HEK293 (cell line): ENCODE measurements at regions not wholly inside any gene's neighbourhood (a gene's known extent, or its start where the extent isn't known, plus 50 kb on each side); places are given as distances from the start of the nearest gene placed in this dataset.

Experiments used
- CTCF ChIA-PET: fragments of 350-600 bp; formaldehyde crosslinking; extraction: SDS; loops from one replicate; lab custom pipeline; 2021; ENCODE audit warnings: antibody characterized with exemption; lab: Yijun Ruan, JAX
- POLR2A ChIA-PET: fragments of 300-600 bp; formaldehyde crosslinking; extraction: SDS; loops from one replicate; lab custom pipeline; 2020; ENCODE audit warnings: antibody characterized with exemption, inconsistent platforms; lab: Yijun Ruan, JAX
- H3K27ac ChIP-seq: fragments of 200-500 bp; sonication (Bioruptor generic); 2 replicates; pipeline ENCODE4 v1.5.1; 2014; ENCODE audit warnings: low read depth, low read length, control low read depth, inconsistent platforms; ENCODE audit errors: extremely low read depth
- H3K36me3 ChIP-seq, 2 experiments: fragments of 200-500 bp in 1 of 2; sonication (Bioruptor generic) in 1 of 2; 1 replicate in 1 of 2; 2 replicates in 1 of 2; pipeline ENCODE4 v1.5.1; 2014 to 2017; ENCODE audit warnings: inconsistent platforms in 2 of 2, low read length in 2 of 2; ENCODE audit not compliant: control insufficient read depth in 2 of 2, insufficient read depth in 1 of 2
- H3K4me1 ChIP-seq: fragments of 200-500 bp; sonication (Bioruptor generic); 2 replicates; pipeline ENCODE4 v1.5.1; 2014; ENCODE audit warnings: mild to moderate bottlenecking, low read length, inconsistent platforms; ENCODE audit not compliant: control insufficient read depth, insufficient read depth
- H3K4me3 ChIP-seq: 2 replicates; pipeline ENCODE4 v1.5.1; 2011; ENCODE audit warnings: low read depth, mild to moderate bottlenecking, control low read depth, low read length, moderate library complexity
- H3K9me3 ChIP-seq: fragments of 200-500 bp; sonication (Bioruptor generic); 2 replicates; pipeline ENCODE4 v1.5.1; 2014; ENCODE audit warnings: low read depth, low read length, inconsistent platforms; ENCODE audit not compliant: control insufficient read depth, insufficient read depth
- PRDM1 ChIP-seq: fragments of 450-650 bp; formaldehyde crosslinking; IDR thresholded peaks from 2 replicates; pipeline ENCODE4; 2016; ENCODE audit warnings: missing biosample characterization, missing genetic modification characterization
- PRDM2 ChIP-seq: fragments of 450-650 bp; formaldehyde crosslinking; IDR thresholded peaks from 2 replicates; pipeline ENCODE4 v1.5.1; 2016; ENCODE audit warnings: missing biosample characterization, missing genetic modification characterization, borderline replicate concordance
- YY2 ChIP-seq: fragments of 450-650 bp; formaldehyde crosslinking; IDR thresholded peaks from 2 replicates; pipeline ENCODE4 v1.5.1; 2016; ENCODE audit warnings: missing biosample characterization, missing genetic modification characterization
- ZBTB7A ChIP-seq: fragments of 450-650 bp; formaldehyde crosslinking; IDR thresholded peaks from 2 replicates; pipeline ENCODE4 v1.5.1; 2016; ENCODE audit warnings: low read depth, missing biosample characterization, missing genetic modification characterization
- ZBTB8A ChIP-seq: fragments of 450-650 bp; formaldehyde crosslinking; IDR thresholded peaks from 2 replicates; pipeline ENCODE4 v1.5.1; 2016; ENCODE audit warnings: missing biosample characterization, missing genetic modification characterization
- ZEB2 ChIP-seq: fragments of 450-650 bp; formaldehyde crosslinking; IDR thresholded peaks from 2 replicates; pipeline ENCODE4 v1.5.1; 2016; ENCODE audit warnings: missing biosample characterization, missing genetic modification characterization
- ZFHX2 ChIP-seq: fragments of 450-650 bp; formaldehyde crosslinking; conservative IDR thresholded peaks from 2 replicates; pipeline ENCODE4 v1.5.1; 2016; ENCODE audit warnings: missing biosample characterization, missing genetic modification characterization
- ZNF175 ChIP-seq: fragments of 450-650 bp; formaldehyde crosslinking; IDR thresholded peaks from 2 replicates; pipeline ENCODE4 v1.5.1; 2016; ENCODE audit warnings: missing biosample characterization, missing genetic modification characterization
- ZNF19 ChIP-seq: fragments of 450-650 bp; formaldehyde crosslinking; IDR thresholded peaks from 2 replicates; pipeline ENCODE4; 2016; ENCODE audit warnings: missing biosample characterization, missing genetic modification characterization, low read depth
- ZNF280C ChIP-seq: fragments of 450-650 bp; formaldehyde crosslinking; IDR thresholded peaks from 2 replicates; pipeline ENCODE4 v1.5.1; 2016; ENCODE audit warnings: missing biosample characterization, missing genetic modification characterization
- ZNF280D ChIP-seq: fragments of 450-650 bp; formaldehyde crosslinking; IDR thresholded peaks from 2 replicates; pipeline ENCODE4 v1.5.1; 2016; ENCODE audit warnings: missing biosample characterization, missing genetic modification characterization
- ZNF350 ChIP-seq: fragments of 450-650 bp; formaldehyde crosslinking; IDR thresholded peaks from 2 replicates; pipeline ENCODE4 v1.5.0; 2017; ENCODE audit warnings: missing biosample characterization, mild to moderate bottlenecking, missing genetic modification characterization
- ZNF366 ChIP-seq: fragments of 450-650 bp; formaldehyde crosslinking; conservative IDR thresholded peaks from 2 replicates; pipeline ENCODE4 v1.5.1; 2016; ENCODE audit warnings: missing biosample characterization, missing genetic modification characterization
- ZNF670 ChIP-seq: fragments of 450-650 bp; formaldehyde crosslinking; IDR thresholded peaks from 2 replicates; pipeline ENCODE4 v1.5.1; 2016; ENCODE audit warnings: missing biosample characterization, missing genetic modification characterization, low read depth
- ZNF692 ChIP-seq: fragments of 450-650 bp; formaldehyde crosslinking; IDR thresholded peaks from 2 replicates; pipeline ENCODE4 v1.5.1; 2016; ENCODE audit warnings: missing biosample characterization, missing genetic modification characterization
- ZXDB ChIP-seq: fragments of 450-650 bp; formaldehyde crosslinking; IDR thresholded peaks from 2 replicates; pipeline ENCODE4 v1.5.1; 2016; ENCODE audit warnings: missing biosample characterization, missing genetic modification characterization
- TF ChIP-seq, protein P1 (sequence below): fragments of 450-650 bp; formaldehyde crosslinking; IDR thresholded peaks from 2 replicates; pipeline ENCODE4 v1.5.1; 2016; ENCODE audit warnings: missing biosample characterization, missing genetic modification characterization

- TF ChIP-seq ZNF280D (tag by site-specific recombination) = no peak
Observed at GRCh38 chr2:181140928-181141327, 160.5 kb downstream of the UBE2E3 start (continued).

- Histone ChIP-seq H3K36me3 (no peaks in the 10 kb centered on the region), H3K4me3 (no peak overlapping the region), H3K4me1 (no peaks in the 10 kb centered on the region), H3K27ac (no peak overlapping the region), H3K9me3 (no peaks in the 10 kb centered on the region)
- TF ChIP-seq PRDM1 (tag by site-specific recombination) (peak; percentile 82), ZNF280C (tag by site-specific recombination) (no peak)
- TF ChIP-seq, protein P1, sequence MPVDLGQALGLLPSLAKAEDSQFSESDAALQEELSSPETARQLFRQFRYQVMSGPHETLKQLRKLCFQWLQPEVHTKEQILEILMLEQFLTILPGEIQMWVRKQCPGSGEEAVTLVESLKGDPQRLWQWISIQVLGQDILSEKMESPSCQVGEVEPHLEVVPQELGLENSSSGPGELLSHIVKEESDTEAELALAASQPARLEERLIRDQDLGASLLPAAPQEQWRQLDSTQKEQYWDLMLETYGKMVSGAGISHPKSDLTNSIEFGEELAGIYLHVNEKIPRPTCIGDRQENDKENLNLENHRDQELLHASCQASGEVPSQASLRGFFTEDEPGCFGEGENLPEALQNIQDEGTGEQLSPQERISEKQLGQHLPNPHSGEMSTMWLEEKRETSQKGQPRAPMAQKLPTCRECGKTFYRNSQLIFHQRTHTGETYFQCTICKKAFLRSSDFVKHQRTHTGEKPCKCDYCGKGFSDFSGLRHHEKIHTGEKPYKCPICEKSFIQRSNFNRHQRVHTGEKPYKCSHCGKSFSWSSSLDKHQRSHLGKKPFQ = no peak
- ChIA-PET POLR2A (no interaction called here), CTCF (interaction anchor here (1.9 kb wide), 1 partner anchor 574 kb away, joined by 6 read pairs; no protein-coding TSS in a partner anchor)
Observed at GRCh38 chr2:181141676-181142075, 161.3 kb downstream of the UBE2E3 start.

DNA sequence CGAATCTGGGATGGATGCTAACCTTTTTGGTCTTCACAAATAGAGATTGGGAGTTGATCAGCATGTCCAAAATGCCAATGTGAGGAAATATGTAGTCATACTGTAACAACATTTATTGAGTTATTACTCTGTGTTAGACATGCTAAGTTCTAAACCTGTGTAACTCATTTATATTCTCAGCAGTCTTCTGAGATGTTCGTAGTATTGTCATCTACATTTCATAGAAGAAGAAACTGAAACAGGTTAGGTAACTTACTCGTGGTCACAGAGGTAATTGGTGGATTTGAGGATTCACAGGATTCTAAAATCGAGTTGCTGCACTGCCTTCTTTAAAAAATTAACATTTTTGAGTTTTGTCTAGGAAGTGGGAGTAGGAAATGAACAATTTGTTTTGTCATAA, 162.1 kb downstream of the UBE2E3 start:
- H3K4me3 ChIP-seq = no peak overlapping the region
- no peak overlapping the region for H3K27ac ChIP-seq
- no peak for TF ChIP-seq ZNF366 (tag by site-specific recombination)
- no peak for TF ChIP-seq ZEB2
- no peak for TF ChIP-seq ZNF350 (tag by site-specific recombination)
- no peak for TF ChIP-seq ZBTB8A
- no peak for TF ChIP-seq YY2
- no peak for TF ChIP-seq ZFHX2 (tag by site-specific recombination)
- no peak for TF ChIP-seq ZNF175 (tag by site-specific recombination)
- no peak for TF ChIP-seq ZXDB
- no peak for TF ChIP-seq PRDM2 (tag by site-specific recombination)
- no peak for TF ChIP-seq ZNF692 (tag by site-specific recombination)
- no peak for TF ChIP-seq ZNF670 (tag by site-specific recombination)
- TF ChIP-seq ZBTB7A = no peak
- TF ChIP-seq ZNF19 (tag by site-specific recombination) = no peak
- POLR2A ChIA-PET = no interaction called here
- CTCF ChIA-PET = no interaction called here
- no peaks in the 10 kb centered on the region for H3K9me3 ChIP-seq
- H3K4me1 ChIP-seq = no peaks in the 10 kb centered on the region
- H3K36me3 ChIP-seq = no peaks in the 10 kb centered on the region
